ENCODE measurements at regions not wholly inside any gene's neighbourhood (a gene's known extent, or its start where the extent isn't known, plus 50 kb on each side); places are given as distances from the start of the nearest gene placed in this dataset.

DNA sequence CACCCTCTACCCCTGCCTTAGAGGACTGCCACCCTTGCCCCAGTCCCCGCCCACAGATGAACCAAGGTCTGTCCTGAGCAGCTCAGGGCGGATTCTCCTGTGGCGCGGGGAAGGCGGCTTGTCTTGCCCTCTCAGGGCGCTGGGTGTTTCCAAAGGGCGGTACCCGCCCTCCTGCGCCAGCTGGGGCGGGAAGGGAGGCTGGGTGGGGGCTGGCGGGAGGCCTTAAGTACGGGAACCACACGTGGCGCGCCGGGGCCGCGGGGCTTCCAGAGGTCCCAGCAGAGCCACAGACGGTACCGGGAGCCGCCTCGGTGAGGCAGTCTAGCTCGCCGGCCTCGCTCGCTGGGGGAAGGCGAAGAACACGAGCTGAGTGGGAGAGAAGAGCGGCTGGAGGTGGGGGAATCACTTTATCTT lies 361.1 kb downstream of the MID1IP1 start:
- Histone ChIP-seq H3K27me3 (ENCODE audit: insufficient read depth, low read length) (no peaks in the 10 kb centered on the region), H3K9me2 (ENCODE audit: insufficient read depth) (no peaks in the 10 kb centered on the region), H2AFZ (ENCODE audit: low read depth, low read length, poor library complexity, severe bottlenecking) (no peak overlapping the region), H3K4me2 (ENCODE audit: low read length) (no peak overlapping the region), H3K27ac (ENCODE audit: low read depth, low read length) (no peak overlapping the region), H3K9me3 (ENCODE audit: control insufficient read depth in 1 of 2, insufficient read depth in 1 of 2, low read depth in 1 of 2, low read length in 2 of 2) (no peaks in the 10 kb centered on the region), H4K20me1 (ENCODE audit: insufficient read depth) (no peaks in the 10 kb centered on the region), H3K79me2 (ENCODE audit: insufficient read depth, low read length) (no peaks in the 10 kb centered on the region), H3K9ac (ENCODE audit: low read length) (no peak overlapping the region), H3K4me3 (replicated peaks in 1 of 2; ENCODE audit: low read depth in 1 of 2, low read length in 2 of 2) (no peak overlapping the region), H3K36me3 (ENCODE audit: control insufficient read depth in 1 of 2, insufficient read depth in 2 of 2, low read length in 2 of 2) (no peaks in the 10 kb centered on the region), H3K4me1 (ENCODE audit: control insufficient read depth in 1 of 2, insufficient read depth in 2 of 2, low read length in 2 of 2) (no peaks in the 10 kb centered on the region)
- ChIA-PET POLR2A (no interaction called here), CTCF (no interaction called here), RAD21 (ENCODE audit: low non-redundant PET in 1 of 2, low total read pairs in 2 of 2, uncharacterized antibody in 2 of 2, unreplicated experiment in 2 of 2) (no interaction called here)
- BruUV-seq (replicated peaks), result no TSS peak
- no peak for ATAC-seq
- intact Hi-C loops (cut with micrococcal nuclease), result no loop called here
- no peak for DNase-seq (ENCODE audit: low read depth, low spot score)
- TF ChIP-seq, protein P1, sequence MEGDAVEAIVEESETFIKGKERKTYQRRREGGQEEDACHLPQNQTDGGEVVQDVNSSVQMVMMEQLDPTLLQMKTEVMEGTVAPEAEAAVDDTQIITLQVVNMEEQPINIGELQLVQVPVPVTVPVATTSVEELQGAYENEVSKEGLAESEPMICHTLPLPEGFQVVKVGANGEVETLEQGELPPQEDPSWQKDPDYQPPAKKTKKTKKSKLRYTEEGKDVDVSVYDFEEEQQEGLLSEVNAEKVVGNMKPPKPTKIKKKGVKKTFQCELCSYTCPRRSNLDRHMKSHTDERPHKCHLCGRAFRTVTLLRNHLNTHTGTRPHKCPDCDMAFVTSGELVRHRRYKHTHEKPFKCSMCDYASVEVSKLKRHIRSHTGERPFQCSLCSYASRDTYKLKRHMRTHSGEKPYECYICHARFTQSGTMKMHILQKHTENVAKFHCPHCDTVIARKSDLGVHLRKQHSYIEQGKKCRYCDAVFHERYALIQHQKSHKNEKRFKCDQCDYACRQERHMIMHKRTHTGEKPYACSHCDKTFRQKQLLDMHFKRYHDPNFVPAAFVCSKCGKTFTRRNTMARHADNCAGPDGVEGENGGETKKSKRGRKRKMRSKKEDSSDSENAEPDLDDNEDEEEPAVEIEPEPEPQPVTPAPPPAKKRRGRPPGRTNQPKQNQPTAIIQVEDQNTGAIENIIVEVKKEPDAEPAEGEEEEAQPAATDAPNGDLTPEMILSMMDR (IDR thresholded peaks at IDR 0.05 in 2 of 3, conservative IDR thresholded peaks at IDR 0.05 in 1 of 3; ENCODE audit: borderline replicate concordance in 1 of 3, insufficient read depth in 1 of 3, low read depth in 2 of 3, low read length in 2 of 3), result no peak
- TF ChIP-seq EGR1 (IDR thresholded peaks at IDR 0.05; ENCODE audit: low read depth) (no peak), RAD21 (IDR thresholded peaks at IDR 0.05; ENCODE audit: low read depth) (no peak), SP1 (IDR thresholded peaks at IDR 0.05; ENCODE audit: low read depth) (no peak), POLR2AphosphoS5 (IDR thresholded peaks at IDR 0.05; ENCODE audit: low read depth, low read length) (no peak), EZH2phosphoT487 (IDR thresholded peaks at IDR 0.05; ENCODE audit: borderline replicate concordance) (no peak)
- TF ChIP-seq, protein P2, sequence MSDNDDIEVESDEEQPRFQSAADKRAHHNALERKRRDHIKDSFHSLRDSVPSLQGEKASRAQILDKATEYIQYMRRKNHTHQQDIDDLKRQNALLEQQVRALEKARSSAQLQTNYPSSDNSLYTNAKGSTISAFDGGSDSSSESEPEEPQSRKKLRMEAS (IDR thresholded peaks at IDR 0.05), result no peak
- TF ChIP-seq, protein P3, sequence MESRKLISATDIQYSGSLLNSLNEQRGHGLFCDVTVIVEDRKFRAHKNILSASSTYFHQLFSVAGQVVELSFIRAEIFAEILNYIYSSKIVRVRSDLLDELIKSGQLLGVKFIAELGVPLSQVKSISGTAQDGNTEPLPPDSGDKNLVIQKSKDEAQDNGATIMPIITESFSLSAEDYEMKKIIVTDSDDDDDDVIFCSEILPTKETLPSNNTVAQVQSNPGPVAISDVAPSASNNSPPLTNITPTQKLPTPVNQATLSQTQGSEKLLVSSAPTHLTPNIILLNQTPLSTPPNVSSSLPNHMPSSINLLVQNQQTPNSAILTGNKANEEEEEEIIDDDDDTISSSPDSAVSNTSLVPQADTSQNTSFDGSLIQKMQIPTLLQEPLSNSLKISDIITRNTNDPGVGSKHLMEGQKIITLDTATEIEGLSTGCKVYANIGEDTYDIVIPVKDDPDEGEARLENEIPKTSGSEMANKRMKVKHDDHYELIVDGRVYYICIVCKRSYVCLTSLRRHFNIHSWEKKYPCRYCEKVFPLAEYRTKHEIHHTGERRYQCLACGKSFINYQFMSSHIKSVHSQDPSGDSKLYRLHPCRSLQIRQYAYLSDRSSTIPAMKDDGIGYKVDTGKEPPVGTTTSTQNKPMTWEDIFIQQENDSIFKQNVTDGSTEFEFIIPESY (IDR thresholded peaks at IDR 0.05; ENCODE audit: extremely low read depth, insufficient replicate concordance, low read length), result no peak
- TF ChIP-seq, protein P4, sequence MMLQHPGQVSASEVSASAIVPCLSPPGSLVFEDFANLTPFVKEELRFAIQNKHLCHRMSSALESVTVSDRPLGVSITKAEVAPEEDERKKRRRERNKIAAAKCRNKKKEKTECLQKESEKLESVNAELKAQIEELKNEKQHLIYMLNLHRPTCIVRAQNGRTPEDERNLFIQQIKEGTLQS (IDR thresholded peaks at IDR 0.05), result no peak

All from HCT116 (cell line).